ENCODE measurements at regions not wholly inside any gene's neighbourhood (a gene's known extent, or its start where the extent isn't known, plus 50 kb on each side); places are given as distances from the start of the nearest gene placed in this dataset.

- Mint-ChIP-seq H3K27ac (ENCODE audit: unreplicated experiment) (no peak overlapping the region), H3K36me3 (ENCODE audit: insufficient read depth, unreplicated experiment) (no peaks in the 10 kb centered on the region), H3K9me3 (ENCODE audit: unreplicated experiment) (no peaks in the 10 kb centered on the region), H3K27me3 (ENCODE audit: insufficient read depth, unreplicated experiment) (peaks cover 20% of the 10 kb centered on the region), H3K4me3 (ENCODE audit: unreplicated experiment) (no peak overlapping the region), H3K4me1 (ENCODE audit: low read depth, unreplicated experiment) (no peaks in the 10 kb centered on the region)
- ChIA-PET CTCF (no interaction called here), POLR2A (no interaction called here)
- Histone ChIP-seq H3K4me3 (ENCODE audit: low read depth, low read length) (no peak overlapping the region), H3K9me3 (no peaks in the 10 kb centered on the region), H3K27me3 (replicated peaks; ENCODE audit: control insufficient read depth, insufficient read depth, low read length) (no peaks in the 10 kb centered on the region), H3K4me1 (no peaks in the 10 kb centered on the region), H3K36me3 (ENCODE audit: control insufficient read depth, insufficient read depth, low read length) (no peaks in the 10 kb centered on the region)
- intact Hi-C loops (cut with micrococcal nuclease; ENCODE audit: unreplicated experiment) = no loop called here
- no TSS peak for BruUV-seq (replicated peaks)
- TF ChIP-seq CTCF (IDR thresholded peaks at IDR 0.05; ENCODE audit: insufficient read depth in 1 of 2, low read depth in 1 of 2, low read length in 1 of 2, severe bottlenecking in 1 of 2, unreplicated experiment in 1 of 2) = no peak
- DNase-seq = no peak
These were observed 140.9 kb downstream of the ACTL8 start for GRCh38 chr1:17895986-17896385.

- Mint-ChIP-seq H3K4me1 (ENCODE audit: low read depth, unreplicated experiment) (no peaks in the 10 kb centered on the region), H3K27ac (ENCODE audit: unreplicated experiment) (no peak overlapping the region), H3K27me3 (ENCODE audit: insufficient read depth, unreplicated experiment) (peaks cover 8% of the 10 kb centered on the region), H3K4me3 (ENCODE audit: unreplicated experiment) (no peak overlapping the region), H3K9me3 (ENCODE audit: unreplicated experiment) (no peaks in the 10 kb centered on the region), H3K36me3 (ENCODE audit: insufficient read depth, unreplicated experiment) (no peaks in the 10 kb centered on the region)
- Histone ChIP-seq H3K4me1 (no peaks in the 10 kb centered on the region), H3K36me3 (ENCODE audit: control insufficient read depth, insufficient read depth, low read length) (no peaks in the 10 kb centered on the region), H3K4me3 (ENCODE audit: low read depth, low read length) (no peak overlapping the region), H3K27me3 (replicated peaks; ENCODE audit: control insufficient read depth, insufficient read depth, low read length) (no peaks in the 10 kb centered on the region), H3K9me3 (no peaks in the 10 kb centered on the region)
- no peak for DNase-seq
- intact Hi-C loops (cut with micrococcal nuclease; ENCODE audit: unreplicated experiment) = no loop called here
- no TSS peak for BruUV-seq (replicated peaks)
- ChIA-PET POLR2A (no interaction called here), CTCF (no interaction called here)
- TF ChIP-seq CTCF (IDR thresholded peaks at IDR 0.05; ENCODE audit: insufficient read depth in 1 of 2, low read depth in 1 of 2, low read length in 1 of 2, severe bottlenecking in 1 of 2, unreplicated experiment in 1 of 2) = no peak
These were observed 148.3 kb downstream of the ACTL8 start for GRCh38 chr1:17903386-17903785.

- H3K27me3 ChIP-seq (replicated peaks; ENCODE audit: control insufficient read depth, insufficient read depth, low read length) = no peaks in the 10 kb centered on the region
- no peak for DNase-seq
- Mint-ChIP-seq H3K4me1 (ENCODE audit: low read depth, unreplicated experiment) (no peaks in the 10 kb centered on the region), H3K4me3 (ENCODE audit: unreplicated experiment) (no peak overlapping the region), H3K36me3 (ENCODE audit: insufficient read depth, unreplicated experiment) (no peaks in the 10 kb centered on the region), H3K27ac (ENCODE audit: unreplicated experiment) (no peak overlapping the region), H3K27me3 (ENCODE audit: insufficient read depth, unreplicated experiment) (peaks cover 5% of the 10 kb centered on the region), H3K9me3 (ENCODE audit: unreplicated experiment) (no peaks in the 10 kb centered on the region)
- POLR2A ChIA-PET = no interaction called here
- H3K4me3 ChIP-seq (ENCODE audit: low read depth, low read length) = no peak overlapping the region
- no peaks in the 10 kb centered on the region for H3K36me3 ChIP-seq (ENCODE audit: control insufficient read depth, insufficient read depth, low read length)
- H3K4me1 ChIP-seq = no peaks in the 10 kb centered on the region
- BruUV-seq (replicated peaks) = no TSS peak
- intact Hi-C loops (cut with micrococcal nuclease; ENCODE audit: unreplicated experiment) = no loop called here
- H3K9me3 ChIP-seq = no peaks in the 10 kb centered on the region
- CTCF ChIA-PET = no interaction called here
- no peak for TF ChIP-seq CTCF (IDR thresholded peaks at IDR 0.05; ENCODE audit: insufficient read depth in 1 of 2, low read depth in 1 of 2, low read length in 1 of 2, severe bottlenecking in 1 of 2, unreplicated experiment in 1 of 2)
These were observed 149.2 kb downstream of the ACTL8 start for GRCh38 chr1:17904290-17904689.

Data from Caco-2 (cell line).